ENCODE measurements at regions not wholly inside any gene's neighbourhood (a gene's known extent, or its start where the extent isn't known, plus 50 kb on each side); places are given as distances from the start of the nearest gene placed in this dataset.

GRCh38 chr5:3654515-3654914 is 58.9 kb downstream of the IRX1 start:
- DNase-seq (ENCODE audit: low read depth): no peak

GRCh38 chr5:3656803-3657202 is 61.2 kb downstream of the IRX1 start:
- no peak for DNase-seq (ENCODE audit: low read depth)

GRCh38 chr5:3657364-3658022 is 61.9 kb downstream of the IRX1 start:
- no peak for DNase-seq (ENCODE audit: low read depth)

- no peak for DNase-seq (ENCODE audit: low read depth)
These were observed 63.3 kb downstream of the IRX1 start for GRCh38 chr5:3658929-3659328.

- DNase-seq (ENCODE audit: low read depth): no peak
These were observed 64.3 kb downstream of the IRX1 start for GRCh38 chr5:3659907-3660306.

GRCh38 chr5:3660630-3661029 is 65.0 kb downstream of the IRX1 start:
- DNase-seq (ENCODE audit: low read depth): no peak

GRCh38 chr5:3661755-3662296 is 66.2 kb downstream of the IRX1 start:
- DNase-seq (ENCODE audit: low read depth): no peak

GRCh38 chr5:3662344-3662743 is 66.7 kb downstream of the IRX1 start:
- no peak for DNase-seq (ENCODE audit: low read depth)

- DNase-seq (ENCODE audit: low read depth): no peak
These were observed 75.7 kb downstream of the IRX1 start for GRCh38 chr5:3671337-3671736.

GRCh38 chr5:3678801-3679200 is 83.2 kb downstream of the IRX1 start:
- DNase-seq (ENCODE audit: low read depth): no peak

- DNase-seq (ENCODE audit: low read depth): no peak
These were observed 85.2 kb downstream of the IRX1 start for GRCh38 chr5:3680821-3681220.

GRCh38 chr5:3684118-3684517 is 88.5 kb downstream of the IRX1 start:
- no peak for DNase-seq (ENCODE audit: low read depth)

GRCh38 chr5:3684771-3685354 is 89.2 kb downstream of the IRX1 start:
- DNase-seq (ENCODE audit: low read depth): no peak

GRCh38 chr5:3694819-3695218 is 99.2 kb downstream of the IRX1 start:
- no peak for DNase-seq (ENCODE audit: low read depth)

GRCh38 chr5:3695818-3696217 is 100.2 kb downstream of the IRX1 start:
- no peak for DNase-seq (ENCODE audit: low read depth)

- DNase-seq (ENCODE audit: low read depth): no peak
These were observed 102.8 kb downstream of the IRX1 start for GRCh38 chr5:3698412-3698811.

- DNase-seq (ENCODE audit: low read depth): no peak
These were observed 106.1 kb downstream of the IRX1 start for GRCh38 chr5:3701694-3702093.

GRCh38 chr5:3704661-3705060 is 109.0 kb downstream of the IRX1 start:
- DNase-seq (ENCODE audit: low read depth): no peak

GRCh38 chr5:3709068-3709716 is 113.6 kb downstream of the IRX1 start:
- no peak for DNase-seq (ENCODE audit: low read depth)

- no peak for DNase-seq (ENCODE audit: low read depth)
These were observed 114.2 kb downstream of the IRX1 start for GRCh38 chr5:3709717-3710348.

- DNase-seq (ENCODE audit: low read depth): no peak
These were observed 119.4 kb downstream of the IRX1 start for GRCh38 chr5:3715062-3715461.

- no peak for DNase-seq (ENCODE audit: low read depth)
These were observed 134.0 kb downstream of the IRX1 start for GRCh38 chr5:3729631-3730030.

- DNase-seq (ENCODE audit: low read depth): no peak
These were observed 139.0 kb downstream of the IRX1 start for GRCh38 chr5:3734632-3735031.
